Neural progenitor cell (in vitro differentiated cells): ENCODE measurements at regions not wholly inside any gene's neighbourhood (a gene's known extent, or its start where the extent isn't known, plus 50 kb on each side); places are given as distances from the start of the nearest gene placed in this dataset.

ENCODE experiments used
- DNase-seq: peaks from one replicate; pipeline ENCODE4 v3.0.0-alpha.2; 2016; ENCODE audit warnings: low spot score
- H2AFZ ChIP-seq: fragments of 200-600 bp; sonication (generic); replicated peaks from 2 replicates; pipeline ENCODE4 v1.6.1; 2016; ENCODE audit warnings: antibody characterized with exemption
- H3F3A ChIP-seq: fragments of 200-600 bp; sonication (generic); 2 replicates; pipeline ENCODE4 v1.6.1; 2016; ENCODE audit warnings: antibody characterized with exemption, low read depth
- H3K27ac ChIP-seq: fragments of 200-600 bp; sonication (generic); 2 replicates; pipeline ENCODE4 v1.5.1; 2016; ENCODE audit warnings: mild to moderate bottlenecking
- H3K27me3 ChIP-seq: fragments of 200-600 bp; sonication (generic); 2 replicates; pipeline ENCODE4 v1.6.1; 2016; ENCODE audit warnings: mild to moderate bottlenecking, moderate library complexity
- H3K36me3 ChIP-seq: fragments of 200-600 bp; sonication (generic); 2 replicates; pipeline ENCODE4 v1.5.1; 2016
- H3K4me1 ChIP-seq: fragments of 200-600 bp; sonication (generic); 2 replicates; pipeline ENCODE4 v1.6.1; 2016; ENCODE audit warnings: mixed run types
- H3K4me2 ChIP-seq: fragments of 200-600 bp; sonication (generic); 2 replicates; pipeline ENCODE4 v1.6.1; 2016
- H3K4me3 ChIP-seq: fragments of 200-600 bp; sonication (generic); 2 replicates; pipeline ENCODE4 v1.5.1; 2016
- H3K79me2 ChIP-seq: fragments of 200-600 bp; sonication (generic); 2 replicates; pipeline ENCODE4 v1.6.1; 2016; ENCODE audit warnings: low read depth
- H3K9ac ChIP-seq: fragments of 200-600 bp; sonication (generic); 2 replicates; pipeline ENCODE4 v1.6.1; 2016
- H3K9me3 ChIP-seq: fragments of 200-600 bp; sonication (generic); 2 replicates; pipeline ENCODE4 v1.5.1; 2016; ENCODE audit warnings: low read depth
- H4K20me1 ChIP-seq: fragments of 200-600 bp; sonication (generic); 2 replicates; pipeline ENCODE4 v1.6.1; 2016; ENCODE audit warnings: low read depth
- H3K27ac Mint-ChIP-seq: 3 replicates; pipeline ENCODE4 v1.8.0; 2021; ENCODE audit warnings: mixed read lengths
- H3K27me3 Mint-ChIP-seq: 2 replicates; pipeline ENCODE4 v1.8.0; 2022; ENCODE audit warnings: low read depth, mild to moderate bottlenecking, inconsistent platforms, moderate library complexity, mixed read lengths; ENCODE audit not compliant: insufficient read depth
- H3K36me3 Mint-ChIP-seq: 3 replicates; pipeline ENCODE4 v1.8.0; 2021; ENCODE audit warnings: mixed read lengths
- H3K4me1 Mint-ChIP-seq: 3 replicates; pipeline ENCODE4 v1.8.0; 2021; ENCODE audit warnings: mixed read lengths
- H3K4me3 Mint-ChIP-seq: 3 replicates; pipeline ENCODE4 v1.8.0; 2021; ENCODE audit warnings: mild to moderate bottlenecking, moderate library complexity, mixed read lengths
- H3K9me3 Mint-ChIP-seq: 3 replicates; pipeline ENCODE4 v1.8.0; 2020; ENCODE audit warnings: mixed read lengths
- EZH2 ChIP-seq: fragments of 200-600 bp; sonication (generic); IDR thresholded peaks from 2 replicates; pipeline ENCODE4 v1.6.1; 2017; ENCODE audit warnings: antibody characterized with exemption, mild to moderate bottlenecking, moderate library complexity
- EZH2phosphoT487 ChIP-seq: fragments of 200-600 bp; sonication (generic); IDR thresholded peaks from 2 replicates; pipeline ENCODE4 v1.6.1; 2017; ENCODE audit warnings: antibody characterized with exemption
- TF ChIP-seq, protein P1 (sequence below): fragments of 200-600 bp; sonication (generic); IDR thresholded peaks from 2 replicates; pipeline ENCODE4 v1.5.1; 2017; ENCODE audit warnings: antibody characterized with exemption, mild to moderate bottlenecking

DNA sequence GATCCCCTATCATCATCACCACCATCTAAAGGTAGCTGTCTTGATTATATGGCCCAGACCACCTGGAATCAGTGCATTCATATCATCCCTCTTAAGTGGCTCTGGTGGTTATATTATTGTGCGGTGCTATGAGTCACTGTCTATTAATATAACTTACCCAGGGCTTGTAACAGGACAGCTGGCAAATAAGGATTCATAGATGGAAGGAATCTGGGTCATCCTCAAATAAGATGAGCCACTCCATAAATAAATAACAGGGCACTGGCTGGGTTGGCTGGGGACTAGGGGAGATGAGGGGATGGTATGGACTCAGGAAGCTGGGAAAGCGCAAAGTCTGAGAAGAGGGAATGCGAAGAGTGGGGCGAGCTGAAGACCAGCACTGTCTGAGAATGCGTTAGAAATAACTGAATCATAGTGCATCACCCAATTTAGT lies 216.1 kb downstream of the NUAK1 start:
- H3K9me3 ChIP-seq: no peaks in the 10 kb centered on the region
- TF ChIP-seq EZH2 (no peak), EZH2phosphoT487 (no peak)
- TF ChIP-seq, protein P1, sequence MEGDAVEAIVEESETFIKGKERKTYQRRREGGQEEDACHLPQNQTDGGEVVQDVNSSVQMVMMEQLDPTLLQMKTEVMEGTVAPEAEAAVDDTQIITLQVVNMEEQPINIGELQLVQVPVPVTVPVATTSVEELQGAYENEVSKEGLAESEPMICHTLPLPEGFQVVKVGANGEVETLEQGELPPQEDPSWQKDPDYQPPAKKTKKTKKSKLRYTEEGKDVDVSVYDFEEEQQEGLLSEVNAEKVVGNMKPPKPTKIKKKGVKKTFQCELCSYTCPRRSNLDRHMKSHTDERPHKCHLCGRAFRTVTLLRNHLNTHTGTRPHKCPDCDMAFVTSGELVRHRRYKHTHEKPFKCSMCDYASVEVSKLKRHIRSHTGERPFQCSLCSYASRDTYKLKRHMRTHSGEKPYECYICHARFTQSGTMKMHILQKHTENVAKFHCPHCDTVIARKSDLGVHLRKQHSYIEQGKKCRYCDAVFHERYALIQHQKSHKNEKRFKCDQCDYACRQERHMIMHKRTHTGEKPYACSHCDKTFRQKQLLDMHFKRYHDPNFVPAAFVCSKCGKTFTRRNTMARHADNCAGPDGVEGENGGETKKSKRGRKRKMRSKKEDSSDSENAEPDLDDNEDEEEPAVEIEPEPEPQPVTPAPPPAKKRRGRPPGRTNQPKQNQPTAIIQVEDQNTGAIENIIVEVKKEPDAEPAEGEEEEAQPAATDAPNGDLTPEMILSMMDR: no peak
- H3K79me2 ChIP-seq: no peaks in the 10 kb centered on the region
- H3K9ac ChIP-seq: no peak overlapping the region
- no peak for DNase-seq
- peaks cover 4% of the 10 kb centered on the region for H3K4me1 Mint-ChIP-seq
- H4K20me1 ChIP-seq: no peaks in the 10 kb centered on the region
- H3K27ac ChIP-seq: no peak overlapping the region
- no peaks in the 10 kb centered on the region for H3K4me1 ChIP-seq
- H3K36me3 Mint-ChIP-seq: no peaks in the 10 kb centered on the region
- no peak overlapping the region for H3K4me3 Mint-ChIP-seq
- no peak overlapping the region for H3K4me3 ChIP-seq
- H3F3A ChIP-seq: no peaks in the 10 kb centered on the region
- H2AFZ ChIP-seq: no peak overlapping the region
- peaks cover 6% of the 10 kb centered on the region for H3K27me3 Mint-ChIP-seq
- H3K27ac Mint-ChIP-seq: peak overlapping the region; percentile 31
- no peak overlapping the region for H3K4me2 ChIP-seq
- peaks cover 3% of the 10 kb centered on the region for H3K9me3 Mint-ChIP-seq
- no peaks in the 10 kb centered on the region for H3K27me3 ChIP-seq
- no peaks in the 10 kb centered on the region for H3K36me3 ChIP-seq

GRCh38 chr12:105924526-105925208 lies 214.1 kb downstream of the NUAK1 start:
- H3F3A ChIP-seq: no peaks in the 10 kb centered on the region
- Mint-ChIP-seq H3K9me3 (peaks cover 9% of the 10 kb centered on the region), H3K27me3 (peaks cover 10% of the 10 kb centered on the region), H3K4me1 (peaks cover 4% of the 10 kb centered on the region), H3K36me3 (no peaks in the 10 kb centered on the region), H3K27ac (no peak overlapping the region), H3K4me3 (no peak overlapping the region)
- no peak overlapping the region for H3K9ac ChIP-seq
- no peaks in the 10 kb centered on the region for H3K36me3 ChIP-seq
- H4K20me1 ChIP-seq: no peaks in the 10 kb centered on the region
- no peaks in the 10 kb centered on the region for H3K79me2 ChIP-seq
- no peak overlapping the region for H3K4me3 ChIP-seq
- no peak for TF ChIP-seq EZH2
- TF ChIP-seq, protein P1: no peak
- TF ChIP-seq EZH2phosphoT487: no peak
- no peak overlapping the region for H2AFZ ChIP-seq
- H3K9me3 ChIP-seq: no peaks in the 10 kb centered on the region
- no peak overlapping the region for H3K27ac ChIP-seq
- no peak overlapping the region for H3K4me2 ChIP-seq
- DNase-seq: no peak
- H3K4me1 ChIP-seq: no peaks in the 10 kb centered on the region
- H3K27me3 ChIP-seq: no peaks in the 10 kb centered on the region

- no peak overlapping the region for H3K4me2 ChIP-seq
- H4K20me1 ChIP-seq: no peaks in the 10 kb centered on the region
- Mint-ChIP-seq H3K4me1 (peaks cover 21% of the 10 kb centered on the region), H3K9me3 (peaks cover 9% of the 10 kb centered on the region), H3K4me3 (no peak overlapping the region), H3K27me3 (peaks cover 8% of the 10 kb centered on the region), H3K36me3 (peaks cover 4% of the 10 kb centered on the region), H3K27ac (no peak overlapping the region)
- H3K36me3 ChIP-seq: no peaks in the 10 kb centered on the region
- no peaks in the 10 kb centered on the region for H3K79me2 ChIP-seq
- no peak overlapping the region for H3K9ac ChIP-seq
- TF ChIP-seq, protein P1: no peak
- no peak for TF ChIP-seq EZH2phosphoT487
- no peak for TF ChIP-seq EZH2
- no peaks in the 10 kb centered on the region for H3K27me3 ChIP-seq
- no peak overlapping the region for H2AFZ ChIP-seq
- peaks cover 13% of the 10 kb centered on the region for H3K4me1 ChIP-seq
- H3F3A ChIP-seq: no peaks in the 10 kb centered on the region
- no peak overlapping the region for H3K4me3 ChIP-seq
- DNase-seq: no peak
- no peaks in the 10 kb centered on the region for H3K9me3 ChIP-seq
- no peak overlapping the region for H3K27ac ChIP-seq
Measured at GRCh38 chr12:105927564-105927963, 211.2 kb downstream of the NUAK1 start.
